ENCODE measurements at regions not wholly inside any gene's neighbourhood (a gene's known extent, or its start where the extent isn't known, plus 50 kb on each side); places are given as distances from the start of the nearest gene placed in this dataset.

DNA sequence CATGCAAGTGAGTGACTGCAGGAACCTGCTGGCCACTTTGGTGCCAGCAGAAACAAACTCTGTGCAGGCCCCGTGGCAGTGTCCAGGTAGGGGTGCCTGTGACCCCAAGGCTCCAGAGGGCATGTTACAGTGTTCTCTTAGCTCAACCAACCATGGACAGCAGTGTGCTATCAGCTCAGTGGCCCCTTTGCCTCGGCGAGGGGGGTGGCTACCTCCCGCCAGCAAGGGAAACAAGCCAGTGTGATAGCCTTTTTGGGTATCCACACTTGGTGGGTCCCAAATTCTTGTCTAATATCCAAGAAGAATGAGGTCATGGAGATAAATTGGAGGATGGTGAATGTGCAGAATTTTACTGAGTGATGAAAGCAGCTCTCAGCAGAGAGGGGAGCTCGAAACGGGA is 298.6 kb upstream of the SLC30A5 start:
- no peak for DNase-seq (ENCODE audit: low read depth)
- H3K4me3 ChIP-seq (ENCODE audit: low read depth, low read length) = no peak overlapping the region
- TF ChIP-seq CTCF (IDR thresholded peaks at IDR 0.05; ENCODE audit: insufficient read depth, low read length) = no peak

- TF ChIP-seq CTCF (IDR thresholded peaks at IDR 0.05; ENCODE audit: insufficient read depth, low read length) = no peak
These were observed 294.7 kb upstream of the SLC30A5 start for GRCh38 chr5:68798877-68799843.

DNA sequence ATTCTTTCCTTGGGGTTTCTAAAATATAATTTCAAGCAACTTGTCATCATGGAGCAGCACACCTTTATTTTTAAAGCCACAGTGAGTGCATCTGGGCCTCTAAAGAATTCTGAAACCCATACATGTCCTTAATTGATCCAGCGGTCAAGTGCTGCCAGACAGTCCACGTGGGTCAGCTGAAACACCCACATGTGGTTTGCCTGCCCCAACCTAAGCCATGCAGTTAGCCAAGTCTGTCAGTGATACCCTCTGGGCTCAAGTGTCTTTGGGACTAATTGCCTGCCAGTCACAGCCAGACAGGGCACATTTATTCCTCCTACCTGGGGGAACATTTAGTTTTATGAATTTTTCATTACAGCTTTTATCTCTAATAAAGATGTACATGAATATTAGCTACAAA is 291.4 kb upstream of the SLC30A5 start:
- no peak for TF ChIP-seq CTCF (IDR thresholded peaks at IDR 0.05; ENCODE audit: insufficient read depth, low read length)
- H3K4me3 ChIP-seq (ENCODE audit: low read depth, low read length) = no peak overlapping the region
- no peak for DNase-seq (ENCODE audit: low read depth)

More at GRCh38 chr5:68798877-68799843, 294.7 kb upstream of the SLC30A5 start:
- no peak for DNase-seq (ENCODE audit: low read depth)
- no peak overlapping the region for H3K4me3 ChIP-seq (ENCODE audit: low read depth, low read length)

DNA sequence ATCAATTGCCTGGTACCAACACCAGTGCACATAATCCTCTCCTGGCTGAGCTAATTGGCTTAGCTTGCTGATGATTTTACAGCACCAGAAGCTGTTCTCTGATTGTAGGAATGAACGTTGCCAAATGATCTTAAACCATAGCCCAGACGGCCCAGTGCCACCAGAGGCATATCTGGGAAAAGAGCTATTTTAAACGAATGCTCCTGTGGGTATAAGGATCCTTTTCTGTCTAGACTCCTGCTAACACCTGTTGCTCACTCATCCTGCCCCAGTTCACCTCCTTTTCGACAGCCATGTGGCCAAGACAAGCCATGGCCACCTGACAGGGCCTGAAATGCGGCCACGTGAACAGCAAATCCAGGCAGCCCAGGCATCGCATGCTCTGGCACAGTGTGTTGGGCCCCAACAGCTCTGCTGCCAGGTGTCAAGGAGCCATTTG is 289.9 kb upstream of the SLC30A5 start:
- TF ChIP-seq CTCF (IDR thresholded peaks at IDR 0.05; ENCODE audit: insufficient read depth, low read length) = no peak
- no peak overlapping the region for H3K4me3 ChIP-seq (ENCODE audit: low read depth, low read length)
- no peak for DNase-seq (ENCODE audit: low read depth)

DNA sequence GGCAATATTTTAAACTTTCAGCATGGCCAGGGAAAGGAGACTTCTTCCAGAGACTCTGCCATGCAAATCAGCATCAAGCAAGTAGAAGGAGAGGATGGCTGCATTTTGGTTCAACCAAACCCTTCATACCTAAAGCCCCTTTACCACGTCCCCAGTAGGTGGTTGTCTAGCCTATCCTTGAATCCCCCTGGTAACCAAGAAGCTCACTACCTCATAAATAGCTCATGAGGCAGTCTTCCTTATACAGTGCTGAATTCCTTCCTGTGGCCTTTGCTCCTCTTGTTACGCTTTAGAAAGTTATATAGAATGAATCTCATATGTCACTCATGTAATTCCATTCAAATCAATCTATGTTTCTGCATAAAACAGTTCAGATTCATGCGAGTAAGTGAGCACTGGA is 289.5 kb upstream of the SLC30A5 start:
- no peak overlapping the region for H3K4me3 ChIP-seq (ENCODE audit: low read depth, low read length)
- no peak for DNase-seq (ENCODE audit: low read depth)
- no peak for TF ChIP-seq CTCF (IDR thresholded peaks at IDR 0.05; ENCODE audit: insufficient read depth, low read length)

GRCh38 chr5:68805444-68805843 is 288.4 kb upstream of the SLC30A5 start:
- DNase-seq (ENCODE audit: low read depth) = no peak
- H3K4me3 ChIP-seq (ENCODE audit: low read depth, low read length) = no peak overlapping the region
- TF ChIP-seq CTCF (IDR thresholded peaks at IDR 0.05; ENCODE audit: insufficient read depth, low read length) = no peak

All from fibroblast of the aortic adventitia (primary cell).